ENCODE measurements at regions not wholly inside any gene's neighbourhood (a gene's known extent, or its start where the extent isn't known, plus 50 kb on each side); places are given as distances from the start of the nearest gene placed in this dataset.
"Not testable (repeated sequence)": the region's sequence is repeated elsewhere in the genome, so short reads cannot be mapped to it uniquely, and the experiment has no call there.

DNA sequence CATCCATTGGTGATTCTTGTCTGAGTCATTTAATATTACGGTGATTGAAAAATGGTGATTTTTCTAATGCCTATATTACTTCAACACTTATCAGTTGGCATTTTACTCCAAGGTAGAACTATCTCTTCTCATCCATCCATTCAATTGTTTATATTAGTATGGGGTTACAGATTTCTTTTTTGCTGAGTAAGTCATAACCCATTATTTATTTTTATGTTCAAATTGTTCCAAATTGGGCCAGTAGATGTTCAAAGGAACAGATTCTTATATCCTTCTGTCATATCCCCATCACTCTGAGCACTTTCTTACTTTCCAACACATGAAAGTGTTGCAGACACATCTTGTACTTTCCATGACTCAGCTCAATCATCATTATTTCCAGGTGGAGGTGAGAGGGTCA is 466.8 kb upstream of the CAMK1G start:
- Histone ChIP-seq H4K20me1 (ENCODE audit: insufficient read depth, low read length) (no peaks in the 10 kb centered on the region), H3F3A (ENCODE audit: insufficient read depth, low read length) (no peaks in the 10 kb centered on the region), H3K79me2 (ENCODE audit: low read length) (0 out of 2 replicates have a peak, but pooled peaks cover 4% of the 10 kb centered on the region), H3K9me2 (replicated peaks; ENCODE audit: insufficient read depth, low read length) (no peaks in the 10 kb centered on the region), H3K9me3 (replicated peaks; ENCODE audit: insufficient read depth, low read length) (no peaks in the 10 kb centered on the region), H2AFZ (ENCODE audit: low read length) (no peak overlapping the region), H3K27ac (ENCODE audit: low read length) (no peak overlapping the region), H3K4me1 (ENCODE audit: low read length) (no peaks in the 10 kb centered on the region), H3K4me2 (ENCODE audit: low read depth, low read length) (no peak overlapping the region), H3K4me3 (ENCODE audit: low read length) (no peak overlapping the region), H3K36me3 (replicated peaks; ENCODE audit: insufficient read depth, low read length) (peaks cover 17% of the 10 kb centered on the region), H3K9ac (ENCODE audit: low read length) (no peak overlapping the region), H3K27me3 (replicated peaks; ENCODE audit: insufficient read depth, low read length) (no peaks in the 10 kb centered on the region)
- DNase-seq = no peak
- TF ChIP-seq, protein P1, sequence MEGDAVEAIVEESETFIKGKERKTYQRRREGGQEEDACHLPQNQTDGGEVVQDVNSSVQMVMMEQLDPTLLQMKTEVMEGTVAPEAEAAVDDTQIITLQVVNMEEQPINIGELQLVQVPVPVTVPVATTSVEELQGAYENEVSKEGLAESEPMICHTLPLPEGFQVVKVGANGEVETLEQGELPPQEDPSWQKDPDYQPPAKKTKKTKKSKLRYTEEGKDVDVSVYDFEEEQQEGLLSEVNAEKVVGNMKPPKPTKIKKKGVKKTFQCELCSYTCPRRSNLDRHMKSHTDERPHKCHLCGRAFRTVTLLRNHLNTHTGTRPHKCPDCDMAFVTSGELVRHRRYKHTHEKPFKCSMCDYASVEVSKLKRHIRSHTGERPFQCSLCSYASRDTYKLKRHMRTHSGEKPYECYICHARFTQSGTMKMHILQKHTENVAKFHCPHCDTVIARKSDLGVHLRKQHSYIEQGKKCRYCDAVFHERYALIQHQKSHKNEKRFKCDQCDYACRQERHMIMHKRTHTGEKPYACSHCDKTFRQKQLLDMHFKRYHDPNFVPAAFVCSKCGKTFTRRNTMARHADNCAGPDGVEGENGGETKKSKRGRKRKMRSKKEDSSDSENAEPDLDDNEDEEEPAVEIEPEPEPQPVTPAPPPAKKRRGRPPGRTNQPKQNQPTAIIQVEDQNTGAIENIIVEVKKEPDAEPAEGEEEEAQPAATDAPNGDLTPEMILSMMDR (IDR thresholded peaks at IDR 0.05; ENCODE audit: low read length) = no peak
- TF ChIP-seq EZH2phosphoT487 (IDR thresholded peaks at IDR 0.05; ENCODE audit: low read length) = no peak
- TF ChIP-seq EZH2 (optimal IDR thresholded peaks at IDR 0.05; ENCODE audit: low read depth, low read length) = no peak

DNA sequence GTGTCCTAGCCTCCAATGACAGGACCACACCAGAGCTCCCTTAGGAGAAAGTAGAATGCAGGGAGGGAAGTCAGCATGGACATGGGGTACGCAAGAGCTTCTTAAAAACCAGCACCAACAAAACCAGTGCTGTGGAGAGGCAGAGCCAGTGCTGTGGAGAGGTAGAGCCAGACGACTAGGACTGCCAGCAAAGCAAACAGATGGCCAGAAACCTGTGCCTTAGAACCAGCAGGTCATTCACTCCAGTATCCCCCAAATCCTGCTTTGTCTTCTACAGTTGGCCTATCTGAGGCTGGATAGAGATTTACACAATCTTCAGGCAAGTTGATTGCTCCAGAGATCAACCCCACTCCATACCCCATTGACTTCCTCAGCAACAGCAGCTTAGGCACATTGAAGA is 459.9 kb upstream of the CAMK1G start:
- H3K4me3 ChIP-seq (ENCODE audit: low read length) = no peak overlapping the region
- TF ChIP-seq EZH2phosphoT487 (IDR thresholded peaks at IDR 0.05; ENCODE audit: low read length) (no peak), EZH2 (optimal IDR thresholded peaks at IDR 0.05; ENCODE audit: low read depth, low read length) (no peak)
- TF ChIP-seq, protein P1 (IDR thresholded peaks at IDR 0.05; ENCODE audit: low read length) = no peak
- H3K9ac ChIP-seq (ENCODE audit: low read length) = no peak overlapping the region
- H3K27me3 ChIP-seq (replicated peaks; ENCODE audit: insufficient read depth, low read length) = no peaks in the 10 kb centered on the region
- no peak overlapping the region for H2AFZ ChIP-seq (ENCODE audit: low read length)
- H3K79me2 ChIP-seq (ENCODE audit: low read length) = 0 out of 2 replicates have a peak, but pooled peaks cover 3% of the 10 kb centered on the region
- no peaks in the 10 kb centered on the region for H3K36me3 ChIP-seq (replicated peaks; ENCODE audit: insufficient read depth, low read length)
- H3K9me2 ChIP-seq (replicated peaks; ENCODE audit: insufficient read depth, low read length) = no peaks in the 10 kb centered on the region
- H3K4me2 ChIP-seq (ENCODE audit: low read depth, low read length) = no peak overlapping the region
- no peaks in the 10 kb centered on the region for H3K4me1 ChIP-seq (ENCODE audit: low read length)
- H3F3A ChIP-seq (ENCODE audit: insufficient read depth, low read length) = no peaks in the 10 kb centered on the region
- no peaks in the 10 kb centered on the region for H4K20me1 ChIP-seq (ENCODE audit: insufficient read depth, low read length)
- no peak for DNase-seq
- H3K27ac ChIP-seq (ENCODE audit: low read length) = no peak overlapping the region
- no peaks in the 10 kb centered on the region for H3K9me3 ChIP-seq (replicated peaks; ENCODE audit: insufficient read depth, low read length)

DNA sequence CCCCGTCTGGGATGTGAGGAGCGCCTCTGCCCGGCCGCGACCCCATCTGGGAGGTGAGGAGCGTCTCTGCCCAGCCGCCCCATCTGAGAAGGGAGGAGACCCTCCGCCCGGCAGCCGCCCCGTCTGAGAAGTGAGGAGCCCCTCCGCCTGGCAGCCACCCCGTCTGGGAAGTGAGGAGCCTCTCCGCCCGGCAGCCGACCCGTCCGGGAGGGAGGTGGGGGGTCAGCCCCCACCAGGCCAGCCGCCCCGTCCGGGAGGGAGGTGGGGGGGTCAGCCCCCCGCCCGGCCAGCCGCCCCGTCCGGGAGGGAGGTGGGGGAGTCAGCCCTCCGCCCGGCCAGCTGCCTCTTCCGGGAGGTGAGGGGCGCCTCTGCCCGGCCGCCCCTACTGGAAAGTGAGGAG is 454.4 kb upstream of the CAMK1G start:
- not testable (repeated sequence) for H3K4me2 ChIP-seq (ENCODE audit: low read depth, low read length); H3K27ac ChIP-seq (ENCODE audit: low read length); H3K9ac ChIP-seq (ENCODE audit: low read length); H3K4me3 ChIP-seq (ENCODE audit: low read length); H4K20me1 ChIP-seq (ENCODE audit: insufficient read depth, low read length); H3K79me2 ChIP-seq (ENCODE audit: low read length); H3K9me3 ChIP-seq (replicated peaks; ENCODE audit: insufficient read depth, low read length); H3K36me3 ChIP-seq (replicated peaks; ENCODE audit: insufficient read depth, low read length); H3K27me3 ChIP-seq (replicated peaks; ENCODE audit: insufficient read depth, low read length); H3K9me2 ChIP-seq (replicated peaks; ENCODE audit: insufficient read depth, low read length); H2AFZ ChIP-seq (ENCODE audit: low read length); DNase-seq
- Histone ChIP-seq H3F3A (ENCODE audit: insufficient read depth, low read length) (peaks cover 23% of the 10 kb centered on the region), H3K4me1 (ENCODE audit: low read length) (peaks cover 29% of the 10 kb centered on the region)

DNA sequence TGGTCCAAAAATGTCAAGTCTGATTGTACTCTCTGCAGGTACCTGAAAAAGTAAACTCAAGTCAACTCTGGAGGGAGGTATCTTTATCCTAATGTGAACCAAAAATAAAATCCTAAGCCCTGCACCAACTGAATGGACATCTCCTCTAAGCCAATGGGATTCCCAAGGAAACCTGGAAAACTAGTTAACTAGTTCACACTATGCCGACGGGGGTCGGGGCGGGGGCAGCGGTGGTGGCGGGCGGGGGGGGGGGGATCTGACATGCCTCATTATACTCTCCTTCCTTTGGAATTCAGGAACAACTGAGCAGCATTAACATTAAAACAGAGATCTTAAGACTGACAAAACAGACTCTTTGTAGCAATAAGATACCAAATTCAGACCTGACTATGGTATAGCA is 452.6 kb upstream of the CAMK1G start:
- Histone ChIP-seq H3K9me3 (replicated peaks; ENCODE audit: insufficient read depth, low read length) (no peaks in the 10 kb centered on the region), H2AFZ (ENCODE audit: low read length) (no peak overlapping the region), H3K4me3 (ENCODE audit: low read length) (no peak overlapping the region), H3F3A (ENCODE audit: insufficient read depth, low read length) (peaks cover 39% of the 10 kb centered on the region), H3K4me2 (ENCODE audit: low read depth, low read length) (peak overlapping the region; percentile 1; the same call in 1 of the 2 replicates), H3K36me3 (replicated peaks; ENCODE audit: insufficient read depth, low read length) (0 out of 2 replicates have a peak, but pooled peaks cover 2% of the 10 kb centered on the region), H3K9ac (ENCODE audit: low read length) (no peak overlapping the region), H3K27me3 (replicated peaks; ENCODE audit: insufficient read depth, low read length) (no peaks in the 10 kb centered on the region), H4K20me1 (ENCODE audit: insufficient read depth, low read length) (no peaks in the 10 kb centered on the region), H3K9me2 (replicated peaks; ENCODE audit: insufficient read depth, low read length) (no peaks in the 10 kb centered on the region), H3K27ac (ENCODE audit: low read length) (no peak overlapping the region), H3K79me2 (ENCODE audit: low read length) (no peaks in the 10 kb centered on the region), H3K4me1 (ENCODE audit: low read length) (peaks cover 42% of the 10 kb centered on the region)
- no peak for DNase-seq
- TF ChIP-seq EZH2phosphoT487 (IDR thresholded peaks at IDR 0.05; ENCODE audit: low read length) (no peak), EZH2 (optimal IDR thresholded peaks at IDR 0.05; ENCODE audit: low read depth, low read length) (no peak)
- TF ChIP-seq, protein P1 (IDR thresholded peaks at IDR 0.05; ENCODE audit: low read length) = no peak

Data from MM.1S (cell line).